RWPE2 (cell line): ENCODE measurements at regions not wholly inside any gene's neighbourhood (a gene's known extent, or its start where the extent isn't known, plus 50 kb on each side); places are given as distances from the start of the nearest gene placed in this dataset.

Experiments
- ATAC-seq: fragments of 200-7000 bp; cut with Tn5 transposase; 3 replicates; pipeline ENCODE4 v1.9.1; 2021; ENCODE audit warnings: low read depth
- DNase-seq: peaks from one replicate; pipeline ENCODE4 v3.0.0-alpha.2; 2020; ENCODE audit warnings: low spot score
- H3K27ac ChIP-seq: fragments of 450-650 bp; 2 replicates; pipeline ENCODE4 v1.5.1; 2017; ENCODE audit warnings: mild to moderate bottlenecking; ENCODE audit not compliant: poor library complexity, severe bottlenecking
- H3K27me3 ChIP-seq: fragments of 250-450 bp; sonication (Bioruptor Pico); 2 replicates; pipeline ENCODE4 v1.5.1; 2021; ENCODE audit warnings: mild to moderate bottlenecking, moderate library complexity; ENCODE audit not compliant: insufficient read depth, poor library complexity, severe bottlenecking
- H3K36me3 ChIP-seq: fragments of 250-450 bp; sonication (Bioruptor Pico); 2 replicates; pipeline ENCODE4 v1.5.1; 2020; ENCODE audit warnings: low read depth, mild to moderate bottlenecking, moderate library complexity
- H3K4me1 ChIP-seq: fragments of 250-450 bp; sonication (Bioruptor Pico); 2 replicates; pipeline ENCODE4 v1.5.1; 2021; ENCODE audit warnings: mild to moderate bottlenecking, moderate library complexity; ENCODE audit not compliant: insufficient read depth, poor library complexity, severe bottlenecking
- H3K4me3 ChIP-seq: fragments of 250-450 bp; sonication (Bioruptor Pico); 2 replicates; pipeline ENCODE4 v1.5.1; 2021; ENCODE audit warnings: mild to moderate bottlenecking, moderate library complexity; ENCODE audit not compliant: severe bottlenecking
- H3K9me3 ChIP-seq: fragments of 250-450 bp; sonication (Bioruptor Pico); 2 replicates; pipeline ENCODE4 v1.5.1; 2021; ENCODE audit warnings: mild to moderate bottlenecking, moderate library complexity; ENCODE audit not compliant: severe bottlenecking
- TF ChIP-seq, protein P1 (sequence below): fragments of 450-650 bp; IDR thresholded peaks from one replicate; pipeline ENCODE4 v1.5.1; 2017; ENCODE audit warnings: mild to moderate bottlenecking, moderate library complexity; ENCODE audit not compliant: poor library complexity, severe bottlenecking

GRCh38 chr5:122545986-122546385 lies 228.9 kb upstream of the SNX2 start:
- Histone ChIP-seq H3K4me3 (no peak overlapping the region), H3K27ac (no peak overlapping the region), H3K36me3 (no peaks in the 10 kb centered on the region), H3K4me1 (no peaks in the 10 kb centered on the region), H3K27me3 (peaks cover 2% of the 10 kb centered on the region), H3K9me3 (no peaks in the 10 kb centered on the region)
- DNase-seq (no peak), ATAC-seq (no peak)
- TF ChIP-seq, protein P1, sequence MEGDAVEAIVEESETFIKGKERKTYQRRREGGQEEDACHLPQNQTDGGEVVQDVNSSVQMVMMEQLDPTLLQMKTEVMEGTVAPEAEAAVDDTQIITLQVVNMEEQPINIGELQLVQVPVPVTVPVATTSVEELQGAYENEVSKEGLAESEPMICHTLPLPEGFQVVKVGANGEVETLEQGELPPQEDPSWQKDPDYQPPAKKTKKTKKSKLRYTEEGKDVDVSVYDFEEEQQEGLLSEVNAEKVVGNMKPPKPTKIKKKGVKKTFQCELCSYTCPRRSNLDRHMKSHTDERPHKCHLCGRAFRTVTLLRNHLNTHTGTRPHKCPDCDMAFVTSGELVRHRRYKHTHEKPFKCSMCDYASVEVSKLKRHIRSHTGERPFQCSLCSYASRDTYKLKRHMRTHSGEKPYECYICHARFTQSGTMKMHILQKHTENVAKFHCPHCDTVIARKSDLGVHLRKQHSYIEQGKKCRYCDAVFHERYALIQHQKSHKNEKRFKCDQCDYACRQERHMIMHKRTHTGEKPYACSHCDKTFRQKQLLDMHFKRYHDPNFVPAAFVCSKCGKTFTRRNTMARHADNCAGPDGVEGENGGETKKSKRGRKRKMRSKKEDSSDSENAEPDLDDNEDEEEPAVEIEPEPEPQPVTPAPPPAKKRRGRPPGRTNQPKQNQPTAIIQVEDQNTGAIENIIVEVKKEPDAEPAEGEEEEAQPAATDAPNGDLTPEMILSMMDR, result no peak

DNA sequence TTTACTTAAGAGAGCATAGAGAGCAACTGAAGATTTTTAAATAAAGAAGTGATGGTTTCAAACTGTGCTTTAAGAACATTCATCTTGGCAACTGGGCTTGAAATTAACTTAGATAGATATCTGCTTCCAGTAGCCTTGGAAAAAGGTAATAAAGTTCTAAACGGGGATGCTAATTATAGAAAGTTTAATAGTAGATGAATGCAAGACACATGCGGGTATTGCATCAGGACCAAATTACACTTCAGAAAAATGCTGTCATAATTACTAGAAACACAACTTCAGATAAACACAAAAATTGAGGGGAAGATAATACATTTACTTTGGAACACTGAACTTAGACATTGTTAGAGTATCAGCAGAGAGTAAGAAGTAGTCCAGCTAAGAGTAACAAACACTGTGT lies 227.7 kb upstream of the SNX2 start:
- H3K36me3 ChIP-seq, result no peaks in the 10 kb centered on the region
- no peaks in the 10 kb centered on the region for H3K4me1 ChIP-seq
- H3K4me3 ChIP-seq, result no peak overlapping the region
- H3K27ac ChIP-seq, result no peak overlapping the region
- no peaks in the 10 kb centered on the region for H3K9me3 ChIP-seq
- DNase-seq (no peak), ATAC-seq (no peak)
- TF ChIP-seq, protein P1, result no peak
- H3K27me3 ChIP-seq, result peaks cover 2% of the 10 kb centered on the region

DNA sequence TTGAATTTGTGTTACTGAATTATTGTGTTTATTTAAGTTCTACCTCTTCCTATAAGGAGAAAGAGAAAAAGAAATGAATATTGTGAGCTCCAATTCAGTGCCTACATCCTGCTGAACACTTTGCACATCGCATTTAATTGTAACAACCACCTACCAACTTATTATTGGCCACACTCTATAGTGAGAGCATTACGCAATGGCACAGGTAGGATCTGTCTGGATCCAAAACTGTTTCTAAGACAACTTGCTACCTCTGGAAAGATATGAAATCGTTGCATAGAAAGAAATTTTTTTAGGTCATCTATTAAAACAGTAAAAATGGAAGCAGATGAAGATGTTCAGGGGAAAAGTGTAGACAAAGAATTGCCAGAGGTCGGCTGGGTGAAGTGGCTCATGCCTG lies 227.2 kb upstream of the SNX2 start:
- no peak overlapping the region for H3K27ac ChIP-seq
- H3K36me3 ChIP-seq, result no peaks in the 10 kb centered on the region
- no peak overlapping the region for H3K4me3 ChIP-seq
- no peak for ATAC-seq
- peaks cover 2% of the 10 kb centered on the region for H3K27me3 ChIP-seq
- DNase-seq, result no peak
- no peaks in the 10 kb centered on the region for H3K4me1 ChIP-seq
- TF ChIP-seq, protein P1, result no peak
- no peaks in the 10 kb centered on the region for H3K9me3 ChIP-seq

DNA sequence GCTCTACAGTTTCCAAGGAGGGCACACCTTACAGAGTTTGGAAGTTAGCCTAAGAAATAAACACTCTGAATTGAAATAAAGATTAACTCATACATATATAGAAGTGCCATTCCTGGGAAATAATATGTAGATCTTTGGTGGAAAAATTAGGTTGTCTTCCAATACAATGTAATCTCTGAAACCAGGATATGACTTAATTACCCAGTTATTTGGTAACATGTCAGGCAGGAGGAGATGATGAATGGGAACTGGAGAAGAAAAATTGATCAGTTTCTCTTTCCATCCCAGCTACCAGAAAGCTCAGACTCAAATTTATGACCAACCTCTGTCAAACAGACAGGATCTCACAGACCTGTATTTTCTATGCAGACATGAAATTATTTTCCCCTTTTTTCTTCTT lies 215.2 kb upstream of the SNX2 start:
- no peaks in the 10 kb centered on the region for H3K36me3 ChIP-seq
- TF ChIP-seq, protein P1, result no peak
- H3K27me3 ChIP-seq, result no peaks in the 10 kb centered on the region
- no peaks in the 10 kb centered on the region for H3K9me3 ChIP-seq
- H3K4me1 ChIP-seq, result peaks cover 4% of the 10 kb centered on the region
- H3K4me3 ChIP-seq, result no peak overlapping the region
- DNase-seq, result no peak
- ATAC-seq, result peak; percentile 38; the same call in 1 of the 3 replicates
- no peak overlapping the region for H3K27ac ChIP-seq

- Histone ChIP-seq H3K27me3 (no peaks in the 10 kb centered on the region), H3K4me1 (peaks cover 4% of the 10 kb centered on the region), H3K9me3 (no peaks in the 10 kb centered on the region), H3K27ac (no peak overlapping the region), H3K36me3 (no peaks in the 10 kb centered on the region), H3K4me3 (no peak overlapping the region)
- no peak for DNase-seq
- ATAC-seq, result no peak
- TF ChIP-seq, protein P1, result no peak
These were observed 213.7 kb upstream of the SNX2 start for GRCh38 chr5:122561209-122561608.
